ENCODE measurements at regions not wholly inside any gene's neighbourhood (a gene's known extent, or its start where the extent isn't known, plus 50 kb on each side); places are given as distances from the start of the nearest gene placed in this dataset.

DNA sequence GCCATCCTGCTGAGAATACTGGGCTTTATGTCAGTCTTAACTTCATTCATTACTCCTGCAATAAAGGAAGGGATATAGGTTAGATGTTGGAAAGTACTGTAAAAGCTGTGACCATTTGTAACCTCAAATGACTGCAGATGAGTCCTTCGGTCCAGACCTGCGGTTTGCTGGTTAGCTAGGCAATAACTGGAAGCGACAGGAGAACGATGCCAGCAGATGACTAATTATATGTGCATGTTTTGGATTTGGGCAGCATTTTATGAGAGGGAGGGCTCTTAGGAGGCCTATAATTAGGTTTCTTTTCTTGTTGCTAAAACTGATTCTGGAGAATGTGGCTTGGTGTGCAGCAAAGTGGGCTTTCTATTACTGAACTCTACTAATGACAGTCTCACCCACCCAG is 205.6 kb downstream of the TMEM182 start:
- DNase-seq (ENCODE audit: low spot score), result no peak

DNA sequence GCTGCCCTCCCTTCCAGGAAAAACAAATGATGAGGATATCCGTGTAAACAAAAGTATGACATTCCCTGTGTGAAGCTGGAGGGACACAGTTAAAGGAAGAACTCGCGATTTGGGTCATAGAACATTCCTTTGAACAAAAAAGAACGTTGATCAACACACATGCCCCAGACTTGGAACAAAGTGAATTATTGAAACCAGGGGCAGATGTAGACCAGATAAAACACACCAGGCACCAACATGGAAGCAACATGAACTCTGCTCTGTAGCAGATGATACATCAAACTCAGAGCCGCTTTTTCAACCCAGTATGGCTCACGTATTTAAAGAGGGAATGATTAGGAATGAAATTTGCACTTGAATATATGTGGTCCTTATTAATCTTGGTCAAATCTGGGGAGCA is 206.5 kb downstream of the TMEM182 start:
- no peak for DNase-seq (ENCODE audit: low spot score)

DNA sequence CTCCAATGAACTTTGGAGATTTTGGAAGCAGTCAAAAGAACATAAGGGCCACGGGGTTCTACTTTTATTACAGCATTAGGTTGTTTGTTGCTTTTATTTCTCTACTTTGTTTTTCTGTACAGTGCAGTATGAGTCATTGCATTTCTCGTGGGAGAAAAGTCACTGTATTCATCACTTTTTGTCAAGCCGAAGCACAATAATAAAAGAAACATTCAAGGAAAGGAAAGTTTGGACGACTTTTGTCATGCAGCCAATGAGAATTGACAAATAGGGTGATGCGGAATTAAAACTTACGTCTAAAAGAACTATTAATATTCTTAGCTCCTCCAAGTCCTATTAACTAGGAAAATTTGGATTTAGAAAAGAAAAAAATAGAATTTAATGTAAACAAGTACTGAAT is 209.9 kb downstream of the TMEM182 start:
- DNase-seq (ENCODE audit: low spot score), result no peak

DNA sequence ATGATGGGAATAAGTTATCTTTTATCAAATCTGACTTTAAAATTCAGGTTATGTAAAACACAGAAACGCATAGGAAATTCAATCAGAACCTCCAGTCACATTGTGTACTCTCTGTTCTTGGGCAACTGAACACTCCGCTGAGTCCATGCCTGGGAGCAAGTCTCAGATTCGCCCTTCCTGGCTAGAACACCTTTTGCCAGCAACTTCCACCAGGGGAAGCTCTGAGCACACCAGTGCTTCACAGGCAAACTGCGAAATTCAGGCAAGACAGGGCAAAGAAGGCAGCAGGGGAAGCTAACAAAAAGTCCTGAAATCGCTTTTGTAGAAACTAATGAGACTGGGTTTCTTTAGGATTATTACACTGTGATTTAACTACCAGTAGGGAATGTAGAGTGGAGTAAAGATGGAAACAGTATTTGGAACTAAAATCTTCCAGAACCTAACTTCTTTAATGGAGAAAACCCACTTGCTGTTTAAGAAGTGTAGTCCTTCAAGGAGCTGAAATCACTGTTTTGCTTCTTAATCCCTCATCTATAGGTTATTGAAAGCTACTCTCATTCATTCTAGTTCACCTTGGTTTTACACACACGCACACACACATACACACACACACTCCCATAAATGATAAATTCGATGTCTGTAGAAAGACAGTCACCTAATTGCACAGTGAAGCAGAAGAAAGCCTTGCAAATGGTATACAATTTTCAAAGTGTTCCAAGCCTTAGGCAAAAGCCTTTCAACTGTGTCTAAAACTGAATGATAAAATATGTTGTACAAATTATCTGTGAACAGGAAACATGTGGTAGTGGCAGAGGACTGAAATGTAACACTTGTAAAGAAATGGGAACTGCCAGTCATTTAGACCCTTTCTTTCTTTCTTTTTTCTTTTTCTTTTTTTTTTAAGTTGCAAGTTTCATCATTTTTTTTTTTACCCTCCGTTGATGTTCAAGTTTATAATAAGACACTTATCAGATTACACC is 214.5 kb downstream of the TMEM182 start:
- peak; percentile 44 for DNase-seq (ENCODE audit: low spot score)

DNA sequence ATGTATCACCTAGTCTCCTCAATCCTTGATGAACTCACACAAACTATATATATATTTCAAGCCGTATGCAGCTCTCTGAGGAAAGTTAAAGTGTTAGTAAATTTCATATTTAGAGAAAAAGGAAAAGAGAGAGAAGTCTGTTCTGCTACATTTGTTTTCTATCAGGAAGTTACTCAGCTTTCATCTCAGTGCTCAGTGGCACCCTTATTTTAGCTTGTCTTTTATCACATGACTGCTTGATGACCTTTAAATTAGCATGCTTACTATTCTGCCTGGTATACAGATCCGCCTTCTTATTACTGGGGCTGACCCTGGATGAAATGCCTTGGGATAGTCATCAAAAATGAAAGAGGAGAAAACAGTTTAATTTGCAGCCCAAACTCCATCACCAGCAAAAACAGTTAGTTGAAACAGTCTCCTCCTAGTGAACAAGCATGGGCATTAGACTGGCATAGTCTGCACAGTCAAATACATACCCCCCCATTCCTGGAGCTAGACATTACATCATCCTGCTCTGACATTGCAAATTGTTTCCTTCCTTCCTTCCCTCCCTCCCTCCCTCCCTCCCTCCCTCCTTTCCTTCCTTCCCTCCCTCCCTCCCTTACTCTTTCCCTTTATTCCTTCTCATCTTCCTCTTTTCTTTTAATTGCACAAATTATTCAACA is 215.7 kb downstream of the TMEM182 start:
- no peak for DNase-seq (ENCODE audit: low spot score)

DNA sequence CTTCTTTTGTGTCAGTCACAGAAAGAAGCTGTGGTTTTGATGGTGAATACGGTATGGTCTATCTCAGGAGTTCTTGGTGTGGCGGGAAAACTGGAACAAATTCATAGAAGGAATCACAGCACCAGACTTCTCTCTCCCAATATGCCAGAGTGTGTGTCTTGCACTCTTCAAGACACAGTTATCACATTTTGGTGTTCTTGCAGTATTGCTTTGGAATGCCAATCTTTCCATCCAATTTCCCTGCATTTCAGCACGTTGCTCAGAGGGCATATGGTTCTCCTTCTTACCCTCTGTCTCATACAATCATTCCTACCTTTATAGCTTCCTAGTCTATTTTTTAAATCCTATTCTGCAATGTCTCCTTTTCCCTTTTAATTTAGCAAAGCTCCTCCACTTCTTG is 216.3 kb downstream of the TMEM182 start:
- no peak for DNase-seq (ENCODE audit: low spot score)

DNA sequence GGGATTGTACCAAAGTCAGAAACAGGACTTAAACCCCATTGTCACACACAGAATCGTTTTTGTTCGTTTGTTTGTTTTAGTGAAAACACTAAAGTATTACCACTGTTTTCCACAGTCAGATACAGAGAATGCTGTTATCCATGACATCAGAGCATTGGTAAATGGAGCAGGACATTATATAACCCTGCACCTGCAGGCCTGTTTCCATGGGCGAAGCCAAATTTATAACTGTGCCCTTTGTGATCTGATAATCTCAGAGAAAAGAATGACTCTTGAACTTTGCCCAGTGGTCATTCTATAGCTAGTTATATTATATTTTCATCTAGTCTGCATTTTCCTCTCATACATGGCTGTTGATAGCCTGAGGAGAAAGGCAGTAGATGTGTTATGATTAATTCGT is 217.6 kb downstream of the TMEM182 start:
- DNase-seq (ENCODE audit: low spot score), result no peak

DNA sequence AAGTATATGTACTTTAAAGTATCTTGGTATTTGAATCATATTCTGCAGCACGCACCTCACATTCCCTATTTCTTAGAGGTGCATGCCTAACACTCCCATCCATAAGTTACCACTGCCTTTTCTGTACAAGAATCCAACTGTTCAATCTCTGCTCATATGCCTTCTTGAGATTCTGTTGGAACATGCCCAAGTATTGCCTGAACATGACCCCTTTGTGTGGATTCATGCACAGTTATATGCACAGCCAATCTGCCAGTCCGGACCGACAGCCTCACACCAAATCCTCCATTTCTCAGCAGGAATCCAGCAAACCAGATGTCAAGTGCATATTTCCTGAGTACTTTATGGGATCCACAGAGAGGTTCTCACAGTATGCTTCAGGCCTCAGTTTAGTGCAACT is 222.0 kb downstream of the TMEM182 start:
- DNase-seq (ENCODE audit: low spot score), result no peak

DNA sequence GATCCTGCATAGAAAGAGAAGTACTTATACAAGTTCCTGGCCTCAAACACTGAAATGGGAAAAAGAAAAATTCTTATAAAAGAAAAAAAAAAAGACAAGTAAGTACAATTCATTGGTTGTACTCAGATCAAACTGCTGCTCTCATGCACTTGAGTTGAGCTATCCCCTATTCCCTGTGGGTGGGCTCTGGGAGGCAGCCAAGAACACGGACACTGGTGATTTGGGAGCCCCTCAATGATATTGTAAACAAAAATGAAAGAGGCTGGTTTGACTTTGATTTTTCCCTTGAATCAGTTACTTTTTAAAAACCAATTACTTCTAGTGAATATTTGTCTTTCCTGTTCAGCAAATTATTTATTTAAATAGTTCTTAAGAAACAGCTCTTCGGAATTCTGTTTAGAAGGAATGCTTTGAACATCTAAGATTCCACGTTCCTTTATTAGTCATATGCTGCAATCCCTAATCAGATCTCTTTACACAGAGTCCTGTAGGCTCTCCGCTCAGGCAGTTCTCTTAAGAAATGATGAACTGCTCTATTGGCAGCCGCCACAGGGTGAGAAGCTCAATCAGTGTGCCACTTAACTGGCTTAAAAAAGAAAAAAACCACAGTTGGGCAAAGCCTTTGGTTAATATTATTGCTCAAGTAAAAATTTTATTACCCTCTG is 225.1 kb downstream of the TMEM182 start:
- DNase-seq (ENCODE audit: low spot score), result no peak

DNA sequence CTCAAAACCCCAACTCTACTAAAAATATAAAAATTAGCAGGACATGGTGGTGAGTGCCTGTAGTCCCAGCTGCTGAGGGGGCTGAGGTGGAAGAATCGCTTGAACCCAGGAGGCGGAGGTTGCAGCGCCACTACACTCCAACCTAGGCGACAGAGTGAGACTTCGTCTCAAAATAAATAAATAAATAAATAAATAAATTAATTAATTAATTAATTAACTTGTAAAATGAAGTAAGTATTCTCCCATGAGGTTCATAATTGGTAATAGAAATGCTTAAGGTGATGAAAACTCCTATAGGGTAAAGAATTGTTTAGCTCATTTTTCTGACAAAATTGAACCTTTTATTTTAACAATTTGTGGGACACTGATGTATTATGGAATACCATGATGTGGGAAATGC is 230.8 kb downstream of the TMEM182 start:
- DNase-seq (ENCODE audit: low spot score), result no peak

DNA sequence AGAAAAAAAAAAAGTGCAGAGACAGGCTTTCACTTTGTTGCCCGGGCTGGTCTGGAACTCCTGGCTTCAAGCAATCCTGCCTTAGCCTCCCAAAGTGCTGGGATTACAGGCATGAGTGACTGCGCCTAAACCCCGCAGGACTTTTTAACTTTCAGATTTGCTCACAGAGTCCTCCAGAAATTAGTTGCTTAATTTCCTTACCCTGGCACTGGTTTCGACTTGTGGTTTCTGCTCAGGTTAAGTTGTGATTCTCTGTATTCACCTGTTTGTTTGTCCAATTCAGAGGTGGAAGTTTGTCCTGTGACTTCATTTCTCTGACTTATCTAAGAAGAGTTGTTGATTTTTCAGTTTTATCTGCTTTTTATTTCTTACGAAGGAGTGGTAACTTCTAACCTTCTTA is 238.1 kb downstream of the TMEM182 start:
- DNase-seq (ENCODE audit: low spot score), result no peak

DNA sequence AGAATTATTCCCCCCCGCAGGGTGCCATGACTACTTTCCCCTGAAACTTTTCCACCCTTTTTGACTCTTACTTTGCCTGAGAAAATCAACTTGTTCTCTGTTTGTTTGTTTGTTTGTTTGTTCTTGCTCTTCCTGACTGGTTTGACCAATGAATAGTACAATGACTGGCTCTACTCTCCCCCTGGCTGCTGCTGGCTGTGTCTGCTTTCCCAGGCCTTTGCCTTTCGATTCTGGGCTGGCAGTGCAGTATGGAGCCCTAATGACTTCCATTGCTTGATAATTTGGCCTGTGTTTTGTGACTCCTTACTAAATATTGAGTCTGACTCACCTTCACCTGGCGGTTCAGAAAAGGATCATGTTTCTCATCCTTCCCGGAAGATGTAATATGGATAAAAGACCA is 241.1 kb downstream of the TMEM182 start:
- no peak for DNase-seq (ENCODE audit: low spot score)

DNA sequence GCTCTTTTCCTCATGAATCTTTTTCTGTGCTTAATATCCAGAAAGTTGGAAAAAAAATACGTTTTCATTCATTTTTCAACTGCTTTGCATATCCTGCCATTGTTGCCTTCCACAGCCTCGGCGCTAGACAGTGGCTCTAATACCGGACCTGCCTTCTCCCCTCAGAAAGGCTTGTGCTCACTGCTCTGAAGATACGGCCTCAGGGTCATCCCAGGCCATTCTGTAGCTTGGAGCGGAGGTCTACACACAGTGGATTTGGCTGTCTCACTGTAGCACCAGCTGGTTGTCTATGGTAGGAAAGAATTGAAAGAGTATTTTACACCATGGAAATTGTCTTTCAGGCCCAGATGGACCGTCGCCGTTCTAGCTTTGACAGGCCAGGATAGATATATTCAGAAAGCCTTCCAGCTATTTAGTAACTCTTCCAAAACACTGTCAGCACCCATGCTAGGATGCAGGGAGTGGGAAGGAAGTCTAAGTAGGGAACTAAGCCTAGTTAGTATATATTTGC is 242.0 kb downstream of the TMEM182 start:
- DNase-seq (ENCODE audit: low spot score), result no peak

DNA sequence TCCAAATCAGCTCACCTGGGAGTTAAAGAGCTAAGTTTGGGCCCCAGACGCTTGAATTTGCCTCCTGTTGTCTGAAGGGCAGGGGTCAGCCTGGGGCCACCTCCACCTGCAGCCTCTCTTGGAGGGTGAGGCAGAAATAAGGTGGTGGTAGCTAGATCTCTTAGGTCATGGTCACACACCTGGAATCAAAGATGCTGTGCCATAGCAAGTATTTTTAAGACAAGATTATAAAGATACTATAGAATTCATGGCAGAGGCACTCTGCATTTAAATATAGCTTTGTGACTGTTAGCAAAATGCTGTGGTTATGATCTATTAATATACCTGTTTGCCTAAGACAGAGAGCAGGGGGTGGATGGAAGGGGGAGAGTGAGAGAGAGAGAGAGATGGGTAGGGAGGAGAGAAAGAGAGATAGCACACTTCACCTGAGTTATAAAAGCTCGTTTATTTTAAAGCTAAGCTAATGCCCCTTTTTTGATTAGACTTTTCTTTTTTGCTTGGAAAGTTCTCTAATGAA is 242.7 kb downstream of the TMEM182 start:
- DNase-seq (ENCODE audit: low spot score), result no peak

DNA sequence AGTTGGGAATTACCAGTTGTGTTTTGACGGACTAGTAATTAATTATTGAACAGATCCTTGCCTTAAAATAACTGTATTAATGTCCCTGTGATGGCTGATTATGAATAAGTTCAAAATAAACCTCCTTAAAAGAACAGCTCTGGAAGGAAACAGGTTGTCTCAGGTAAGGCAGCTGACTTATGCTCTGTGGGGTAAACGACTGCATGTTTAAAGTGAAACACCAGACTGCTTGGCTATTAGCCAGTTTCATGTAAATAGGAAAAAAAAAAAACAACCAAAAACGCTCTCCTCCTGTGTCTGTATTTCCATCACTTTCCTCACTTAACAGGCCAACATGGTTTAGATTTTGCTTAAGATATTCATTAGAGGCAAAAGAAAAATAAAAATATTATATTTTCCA is 243.6 kb downstream of the TMEM182 start:
- DNase-seq (ENCODE audit: low spot score), result no peak

DNA sequence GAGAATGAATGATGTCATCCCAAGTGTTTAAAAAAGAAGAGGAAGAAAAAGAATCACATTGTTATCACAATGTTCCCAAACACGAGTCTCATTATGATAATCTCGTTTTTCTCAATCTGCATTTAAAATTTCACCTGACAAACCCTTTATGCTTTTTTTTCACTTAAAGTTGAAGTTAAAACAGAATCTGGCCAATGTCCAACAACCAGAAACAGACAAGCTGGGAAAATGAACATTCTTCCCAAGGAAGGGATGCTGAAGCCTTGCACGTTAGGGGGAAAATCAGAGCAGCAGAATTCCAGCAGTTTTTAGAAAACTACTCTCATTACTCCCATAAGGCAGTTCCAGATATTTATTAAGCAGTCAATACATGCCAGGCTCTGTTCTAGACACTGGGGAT is 245.3 kb downstream of the TMEM182 start:
- DNase-seq (ENCODE audit: low spot score), result no peak

DNA sequence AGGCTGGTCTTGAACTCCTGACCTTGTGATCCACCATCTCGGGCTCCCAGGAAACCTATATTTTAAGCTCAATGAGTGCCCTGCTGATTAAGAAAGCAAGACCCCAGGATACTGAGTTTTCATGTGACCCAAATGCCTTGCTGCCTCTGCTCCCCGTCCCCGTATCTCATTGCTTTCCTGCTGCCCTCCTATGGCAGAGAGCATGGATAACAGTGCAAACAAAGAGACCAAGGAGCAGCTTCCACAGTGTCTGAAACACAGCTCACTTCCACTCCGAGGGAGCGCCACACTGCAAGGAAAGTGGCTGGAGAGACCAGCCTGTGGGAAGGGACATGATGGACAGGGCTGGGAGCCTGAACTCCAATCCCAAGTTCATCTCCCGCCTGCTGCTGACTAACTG is 246.8 kb downstream of the TMEM182 start:
- no peak for DNase-seq (ENCODE audit: low spot score)

DNA sequence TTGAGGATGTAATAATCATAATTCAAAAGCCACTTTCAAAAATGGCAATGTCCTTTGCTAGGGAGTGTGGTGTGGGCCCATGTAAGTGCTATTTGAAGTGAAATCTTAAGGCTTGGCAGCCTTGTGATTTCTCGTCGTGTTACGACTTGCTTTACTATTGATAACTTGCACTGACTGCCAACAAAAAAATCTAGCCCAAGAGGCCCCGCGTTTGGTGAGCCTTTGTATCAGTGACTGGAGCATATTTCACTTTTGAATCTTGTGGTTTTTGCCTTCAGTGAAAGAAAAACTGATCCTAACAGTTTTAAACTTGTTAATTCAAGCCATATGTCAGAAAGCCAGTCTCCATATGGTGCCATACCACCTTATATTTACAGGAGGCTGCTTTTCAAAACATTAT is 248.0 kb downstream of the TMEM182 start:
- no peak for DNase-seq (ENCODE audit: low spot score)

DNA sequence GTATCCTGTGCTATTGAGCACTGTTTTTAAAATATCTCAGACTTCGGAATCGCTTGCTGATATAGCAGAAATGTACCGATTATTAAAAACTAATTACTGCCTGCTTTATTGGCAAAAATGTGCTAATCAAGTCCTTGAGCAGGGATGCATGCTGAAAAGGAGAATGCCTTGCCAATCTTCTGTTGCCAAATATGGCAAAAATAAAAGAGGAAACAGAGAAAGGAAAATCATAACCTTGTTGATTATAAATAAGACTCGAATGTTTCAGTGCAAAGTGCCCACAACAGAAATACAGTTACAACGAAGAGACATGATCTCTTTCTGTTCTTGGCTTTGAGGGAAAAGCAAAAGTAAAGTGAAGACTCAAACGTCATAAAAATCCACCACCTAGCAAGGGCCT is 248.5 kb downstream of the TMEM182 start:
- no peak for DNase-seq (ENCODE audit: low spot score)

DNA sequence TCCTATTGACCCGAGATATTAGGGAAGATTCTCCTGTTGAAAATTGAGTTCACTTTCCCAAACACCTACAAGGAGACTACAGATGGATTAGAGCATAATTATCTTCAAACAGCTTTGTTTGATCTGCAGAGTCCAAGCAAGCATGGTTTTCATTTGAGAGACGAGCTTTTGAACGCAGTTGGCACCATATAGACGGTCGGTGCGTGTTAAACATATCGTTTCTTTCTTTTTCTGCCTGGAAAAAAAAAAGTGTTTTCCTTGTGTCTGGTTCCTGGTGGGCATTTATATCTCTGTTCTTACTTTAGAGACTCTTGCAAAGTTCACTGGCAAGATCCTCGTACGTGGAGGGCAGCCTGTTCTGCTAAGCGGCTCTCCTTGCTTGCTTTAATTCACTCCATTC is 248.9 kb downstream of the TMEM182 start:
- no peak for DNase-seq (ENCODE audit: low spot score)

DNA sequence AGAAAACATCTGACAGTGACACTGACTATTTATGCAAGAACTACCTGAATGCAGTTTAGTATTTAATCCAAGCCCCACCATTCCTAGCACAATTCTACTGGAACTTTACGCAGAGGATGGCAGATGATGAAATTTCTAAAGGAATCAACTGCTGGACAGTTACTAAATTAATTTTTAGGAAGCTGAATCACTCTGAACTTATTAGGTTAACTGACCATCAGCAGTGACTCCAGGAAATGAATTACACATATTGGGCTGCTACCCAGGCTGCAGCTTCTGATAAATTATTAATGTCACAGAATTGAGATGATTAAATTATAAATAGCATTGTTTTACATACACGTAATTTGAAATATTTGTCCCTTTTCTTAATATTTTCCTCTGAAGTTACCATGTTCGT is 250.8 kb downstream of the TMEM182 start:
- DNase-seq (ENCODE audit: low spot score), result no peak

DNA sequence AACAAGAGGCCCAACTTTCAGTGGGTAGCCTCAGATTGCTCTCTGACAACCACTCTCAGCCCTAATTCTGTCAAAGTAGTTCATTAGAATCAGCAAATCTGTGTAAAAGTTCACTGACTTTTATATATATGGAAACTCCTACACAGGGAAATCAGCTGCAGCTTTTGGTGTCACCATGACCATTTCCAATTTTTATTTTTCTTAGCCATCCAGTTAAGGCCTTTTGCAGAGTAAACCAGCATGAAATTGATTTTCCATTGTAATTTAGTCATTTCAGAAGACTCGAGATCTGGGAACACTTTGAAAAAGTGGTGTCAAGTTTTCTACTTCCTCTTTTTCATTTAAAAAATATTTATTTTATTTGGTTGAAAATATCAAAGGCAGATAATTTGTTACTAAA is 263.2 kb downstream of the TMEM182 start:
- DNase-seq (ENCODE audit: low spot score), result no peak

DNA sequence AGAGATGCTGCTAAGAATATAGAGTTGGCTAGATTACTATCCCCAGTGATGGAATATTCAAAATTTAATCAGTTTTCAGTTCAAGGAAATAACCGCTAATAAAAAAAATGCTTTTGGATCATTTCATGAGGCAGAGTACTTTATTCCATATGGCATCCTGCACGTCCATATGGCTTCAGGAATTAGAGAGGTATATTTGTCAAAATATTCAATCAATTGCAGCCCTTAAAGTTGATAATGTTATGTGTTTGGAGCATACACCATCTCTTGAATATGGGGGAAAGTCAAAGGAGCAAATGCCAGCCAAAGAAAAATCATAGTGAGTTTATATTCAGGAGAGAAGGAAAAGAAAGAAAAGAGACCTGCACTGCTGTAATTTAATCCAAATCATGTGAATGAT is 266.4 kb downstream of the TMEM182 start:
- DNase-seq (ENCODE audit: low spot score), result no peak
